ENCODE measurements at regions not wholly inside any gene's neighbourhood (a gene's known extent, or its start where the extent isn't known, plus 50 kb on each side); places are given as distances from the start of the nearest gene placed in this dataset.

- H3K27ac ChIP-seq: no peak overlapping the region
- TF ChIP-seq POLR2A (IDR thresholded peaks at IDR 0.05) (no peak), POLR2AphosphoS5 (IDR thresholded peaks at IDR 0.05) (no peak), CTCF (IDR thresholded peaks at IDR 0.05) (no peak)
- no peaks in the 10 kb centered on the region for H3K9me3 ChIP-seq
- no peaks in the 10 kb centered on the region for H3K36me3 ChIP-seq
- intact Hi-C loops (cut with DNase I; ENCODE audit: low total_unique reads): no loop called here
- no peak for DNase-seq (ENCODE audit: low spot score in 2 of 2)
- H3K4me1 ChIP-seq: no peaks in the 10 kb centered on the region
- no peaks in the 10 kb centered on the region for H3K27me3 ChIP-seq
- H3K4me3 ChIP-seq: no peak overlapping the region
Observed at GRCh38 chr16:6602405-6602804, 730.2 kb upstream of the RBFOX1 start.

GRCh38 chr16:6600167-6600566 is 732.5 kb upstream of the RBFOX1 start:
- Histone ChIP-seq H3K27me3 (no peaks in the 10 kb centered on the region), H3K36me3 (no peaks in the 10 kb centered on the region), H3K27ac (no peak overlapping the region), H3K4me3 (no peak overlapping the region), H3K4me1 (no peaks in the 10 kb centered on the region), H3K9me3 (no peaks in the 10 kb centered on the region)
- intact Hi-C loops (cut with DNase I; ENCODE audit: low total_unique reads): no loop called here
- TF ChIP-seq POLR2A (IDR thresholded peaks at IDR 0.05) (no peak), POLR2AphosphoS5 (IDR thresholded peaks at IDR 0.05) (no peak), CTCF (IDR thresholded peaks at IDR 0.05) (no peak)
- no peak for DNase-seq (ENCODE audit: low spot score in 2 of 2)

GRCh38 chr16:6593799-6594198 is 738.8 kb upstream of the RBFOX1 start:
- Histone ChIP-seq H3K27me3 (peaks cover 0 to 4% of the 10 kb centered on the region in 2 donors), H3K4me3 (no peak overlapping the region), H3K36me3 (no peaks in the 10 kb centered on the region), H3K9me3 (no peaks in the 10 kb centered on the region), H3K27ac (no peak overlapping the region), H3K4me1 (no peaks in the 10 kb centered on the region)
- no peak for TF ChIP-seq CTCF (IDR thresholded peaks at IDR 0.05)
- TF ChIP-seq POLR2AphosphoS5 (IDR thresholded peaks at IDR 0.05): no peak
- no peak for TF ChIP-seq POLR2A (IDR thresholded peaks at IDR 0.05)
- intact Hi-C loops (cut with DNase I; ENCODE audit: low total_unique reads): no loop called here
- no peak for DNase-seq (ENCODE audit: low spot score in 2 of 2)

- DNase-seq (ENCODE audit: low spot score in 2 of 2): no peak
- no peak overlapping the region for H3K4me3 ChIP-seq
- no peak for TF ChIP-seq POLR2A (IDR thresholded peaks at IDR 0.05)
- H3K27ac ChIP-seq: no peak overlapping the region
- intact Hi-C loops (cut with DNase I; ENCODE audit: low total_unique reads): no loop called here
- H3K9me3 ChIP-seq: no peaks in the 10 kb centered on the region
- no peaks in the 10 kb centered on the region for H3K27me3 ChIP-seq
- no peaks in the 10 kb centered on the region for H3K4me1 ChIP-seq
- no peaks in the 10 kb centered on the region for H3K36me3 ChIP-seq
Observed at GRCh38 chr16:6576606-6577005, 756.0 kb upstream of the RBFOX1 start.

GRCh38 chr16:6576113-6576512 is 756.5 kb upstream of the RBFOX1 start:
- no peak for TF ChIP-seq POLR2A (IDR thresholded peaks at IDR 0.05)
- no peak for TF ChIP-seq POLR2AphosphoS5 (IDR thresholded peaks at IDR 0.05)
- TF ChIP-seq CTCF (IDR thresholded peaks at IDR 0.05): no peak
- H3K27me3 ChIP-seq: no peaks in the 10 kb centered on the region
- no peak overlapping the region for H3K27ac ChIP-seq
- H3K4me3 ChIP-seq: no peak overlapping the region
- DNase-seq (ENCODE audit: low spot score in 2 of 2): no peak
- no peaks in the 10 kb centered on the region for H3K9me3 ChIP-seq
- intact Hi-C loops (cut with DNase I; ENCODE audit: low total_unique reads): no loop called here
- no peaks in the 10 kb centered on the region for H3K4me1 ChIP-seq
- H3K36me3 ChIP-seq: no peaks in the 10 kb centered on the region

- no peak for DNase-seq (ENCODE audit: low spot score in 2 of 2)
- no peak for TF ChIP-seq CTCF (IDR thresholded peaks at IDR 0.05)
- Histone ChIP-seq H3K27me3 (no peaks in the 10 kb centered on the region), H3K4me3 (no peak overlapping the region), H3K36me3 (no peaks in the 10 kb centered on the region), H3K27ac (no peak overlapping the region), H3K4me1 (no peaks in the 10 kb centered on the region), H3K9me3 (no peaks in the 10 kb centered on the region)
- intact Hi-C loops (cut with DNase I; ENCODE audit: low total_unique reads): no loop called here
Observed at GRCh38 chr16:6574146-6574545, 758.5 kb upstream of the RBFOX1 start.

Measured in breast epithelium (tissue), 4 donors.